NT2/D1 (cell line): ENCODE measurements at regions not wholly inside any gene's neighbourhood (a gene's known extent, or its start where the extent isn't known, plus 50 kb on each side); places are given as distances from the start of the nearest gene placed in this dataset.

Source experiments
- SUZ12 ChIP-seq: IDR thresholded peaks from 2 replicates; pipeline ENCODE4 v1.6.1; 2011; ENCODE audit not compliant: insufficient read length, insufficient read depth; ENCODE audit errors: extremely low read depth
- YY1 ChIP-seq: IDR thresholded peaks from 2 replicates; pipeline ENCODE4 v1.6.1; 2011; ENCODE audit not compliant: insufficient read length, insufficient read depth
- ZNF274 ChIP-seq: IDR thresholded peaks from 2 replicates; pipeline ENCODE4 v1.6.1; 2011; ENCODE audit warnings: mild to moderate bottlenecking, low read depth, low read length

DNA sequence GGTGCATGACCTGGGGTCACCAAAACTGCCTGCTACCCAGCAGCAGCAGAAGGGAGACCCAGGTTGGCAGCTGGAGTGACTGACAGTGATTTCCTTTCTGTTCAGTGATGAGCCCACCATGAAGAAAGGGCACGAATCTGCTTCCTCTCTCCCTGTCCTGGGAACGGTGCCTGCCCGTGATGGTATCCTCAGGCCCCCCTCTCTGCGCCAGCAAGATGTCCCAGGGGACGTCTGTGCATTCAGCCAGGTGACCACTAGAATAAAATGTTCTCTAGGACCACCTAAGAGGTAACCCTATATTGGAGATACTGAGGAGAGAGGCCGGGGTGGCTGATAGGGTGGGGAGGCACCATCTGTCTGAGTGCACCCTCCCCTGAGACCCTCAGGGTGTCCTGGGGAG is 294.7 kb downstream of the QKI start:
- no peak for TF ChIP-seq YY1
- TF ChIP-seq ZNF274 = no peak
- no peak for TF ChIP-seq SUZ12
